ENCODE measurements at regions not wholly inside any gene's neighbourhood (a gene's known extent, or its start where the extent isn't known, plus 50 kb on each side); places are given as distances from the start of the nearest gene placed in this dataset.

- Mint-ChIP-seq H3K27me3 (ENCODE audit: unreplicated experiment) (no peaks in the 10 kb centered on the region), H3K4me1 (ENCODE audit: unreplicated experiment) (peaks cover 6% of the 10 kb centered on the region), H3K27ac (ENCODE audit: unreplicated experiment) (no peak overlapping the region), H3K36me3 (ENCODE audit: unreplicated experiment) (no peaks in the 10 kb centered on the region), H3K4me3 (ENCODE audit: unreplicated experiment) (no peak overlapping the region), H3K9me3 (ENCODE audit: unreplicated experiment) (no peaks in the 10 kb centered on the region)
- no peak for DNase-seq (ENCODE audit: extremely low spot score, unreplicated experiment)
- no peak for TF ChIP-seq CTCF (IDR thresholded peaks at IDR 0.05)
Measured at GRCh38 chr2:144678736-144679135, 158.8 kb upstream of the ZEB2 start.

- Mint-ChIP-seq H3K27me3 (ENCODE audit: unreplicated experiment) (no peaks in the 10 kb centered on the region), H3K9me3 (ENCODE audit: unreplicated experiment) (no peaks in the 10 kb centered on the region), H3K4me1 (ENCODE audit: unreplicated experiment) (no peaks in the 10 kb centered on the region), H3K36me3 (ENCODE audit: unreplicated experiment) (no peaks in the 10 kb centered on the region), H3K27ac (ENCODE audit: unreplicated experiment) (no peak overlapping the region), H3K4me3 (ENCODE audit: unreplicated experiment) (no peak overlapping the region)
- no peak for TF ChIP-seq CTCF (IDR thresholded peaks at IDR 0.05)
- no peak for DNase-seq (ENCODE audit: extremely low spot score, unreplicated experiment)
Measured at GRCh38 chr2:144675731-144676130, 155.8 kb upstream of the ZEB2 start.

GRCh38 chr2:144675331-144675730, 155.4 kb upstream of the ZEB2 start:
- DNase-seq (ENCODE audit: extremely low spot score, unreplicated experiment): no peak
- no peaks in the 10 kb centered on the region for H3K36me3 Mint-ChIP-seq (ENCODE audit: unreplicated experiment)
- no peaks in the 10 kb centered on the region for H3K4me1 Mint-ChIP-seq (ENCODE audit: unreplicated experiment)
- no peak for TF ChIP-seq CTCF (IDR thresholded peaks at IDR 0.05)
- no peak overlapping the region for H3K27ac Mint-ChIP-seq (ENCODE audit: unreplicated experiment)
- no peaks in the 10 kb centered on the region for H3K9me3 Mint-ChIP-seq (ENCODE audit: unreplicated experiment)
- no peak overlapping the region for H3K4me3 Mint-ChIP-seq (ENCODE audit: unreplicated experiment)
- no peaks in the 10 kb centered on the region for H3K27me3 Mint-ChIP-seq (ENCODE audit: unreplicated experiment)

- DNase-seq (ENCODE audit: extremely low spot score, unreplicated experiment): no peak
- no peaks in the 10 kb centered on the region for H3K27me3 Mint-ChIP-seq (ENCODE audit: unreplicated experiment)
- no peaks in the 10 kb centered on the region for H3K9me3 Mint-ChIP-seq (ENCODE audit: unreplicated experiment)
- no peak for TF ChIP-seq CTCF (IDR thresholded peaks at IDR 0.05)
- H3K27ac Mint-ChIP-seq (ENCODE audit: unreplicated experiment): no peak overlapping the region
- no peak overlapping the region for H3K4me3 Mint-ChIP-seq (ENCODE audit: unreplicated experiment)
- H3K4me1 Mint-ChIP-seq (ENCODE audit: unreplicated experiment): no peaks in the 10 kb centered on the region
- no peaks in the 10 kb centered on the region for H3K36me3 Mint-ChIP-seq (ENCODE audit: unreplicated experiment)
Measured at GRCh38 chr2:144674071-144674470, 154.2 kb upstream of the ZEB2 start.

- H3K4me1 Mint-ChIP-seq (ENCODE audit: unreplicated experiment): no peaks in the 10 kb centered on the region
- no peaks in the 10 kb centered on the region for H3K9me3 Mint-ChIP-seq (ENCODE audit: unreplicated experiment)
- no peak overlapping the region for H3K27ac Mint-ChIP-seq (ENCODE audit: unreplicated experiment)
- H3K27me3 Mint-ChIP-seq (ENCODE audit: unreplicated experiment): no peaks in the 10 kb centered on the region
- no peak for TF ChIP-seq CTCF (IDR thresholded peaks at IDR 0.05)
- H3K36me3 Mint-ChIP-seq (ENCODE audit: unreplicated experiment): no peaks in the 10 kb centered on the region
- no peak overlapping the region for H3K4me3 Mint-ChIP-seq (ENCODE audit: unreplicated experiment)
- no peak for DNase-seq (ENCODE audit: extremely low spot score, unreplicated experiment)
Measured at GRCh38 chr2:144673456-144673855, 153.5 kb upstream of the ZEB2 start.

Measured in osteocyte (in vitro differentiated cells).